ENCODE measurements at regions not wholly inside any gene's neighbourhood (a gene's known extent, or its start where the extent isn't known, plus 50 kb on each side); places are given as distances from the start of the nearest gene placed in this dataset.

- TF ChIP-seq, protein P1, sequence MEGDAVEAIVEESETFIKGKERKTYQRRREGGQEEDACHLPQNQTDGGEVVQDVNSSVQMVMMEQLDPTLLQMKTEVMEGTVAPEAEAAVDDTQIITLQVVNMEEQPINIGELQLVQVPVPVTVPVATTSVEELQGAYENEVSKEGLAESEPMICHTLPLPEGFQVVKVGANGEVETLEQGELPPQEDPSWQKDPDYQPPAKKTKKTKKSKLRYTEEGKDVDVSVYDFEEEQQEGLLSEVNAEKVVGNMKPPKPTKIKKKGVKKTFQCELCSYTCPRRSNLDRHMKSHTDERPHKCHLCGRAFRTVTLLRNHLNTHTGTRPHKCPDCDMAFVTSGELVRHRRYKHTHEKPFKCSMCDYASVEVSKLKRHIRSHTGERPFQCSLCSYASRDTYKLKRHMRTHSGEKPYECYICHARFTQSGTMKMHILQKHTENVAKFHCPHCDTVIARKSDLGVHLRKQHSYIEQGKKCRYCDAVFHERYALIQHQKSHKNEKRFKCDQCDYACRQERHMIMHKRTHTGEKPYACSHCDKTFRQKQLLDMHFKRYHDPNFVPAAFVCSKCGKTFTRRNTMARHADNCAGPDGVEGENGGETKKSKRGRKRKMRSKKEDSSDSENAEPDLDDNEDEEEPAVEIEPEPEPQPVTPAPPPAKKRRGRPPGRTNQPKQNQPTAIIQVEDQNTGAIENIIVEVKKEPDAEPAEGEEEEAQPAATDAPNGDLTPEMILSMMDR (IDR thresholded peaks at IDR 0.05), result no peak
- TF ChIP-seq POLR2A (IDR thresholded peaks at IDR 0.05), result no peak
Measured at GRCh38 chr4:153076861-153077260, 127.4 kb upstream of the TRIM2 start.

All from thyroid gland (tissue), 4 donors.